GM13976 (cell line): ENCODE measurements at regions not wholly inside any gene's neighbourhood (a gene's known extent, or its start where the extent isn't known, plus 50 kb on each side); places are given as distances from the start of the nearest gene placed in this dataset.
"Not testable (repeated sequence)": the region's sequence is repeated elsewhere in the genome, so short reads cannot be mapped to it uniquely, and the experiment has no call there.

Source experiments
- DNase-seq: peaks from one replicate; pipeline ENCODE4 v3.0.0; 2012; ENCODE audit warnings: low spot score
- in situ Hi-C: fragments of 300-500 bp; cut with MboI; formaldehyde crosslinking; loops from one replicate; pipeline ENCODE4 v1.12.0; 2022; ENCODE audit warnings: low sequenced_read_pairs, mixed read lengths, inconsistent platforms; ENCODE audit not compliant: unreplicated experiment
- TF ChIP-seq, protein P1 (sequence below): IDR thresholded peaks from 2 replicates; pipeline ENCODE4 v1.5.1; 2012; ENCODE audit warnings: borderline replicate concordance, mild to moderate bottlenecking; ENCODE audit not compliant: insufficient read depth; ENCODE audit errors: extremely low read depth, missing control alignments, control extremely low read depth

DNA sequence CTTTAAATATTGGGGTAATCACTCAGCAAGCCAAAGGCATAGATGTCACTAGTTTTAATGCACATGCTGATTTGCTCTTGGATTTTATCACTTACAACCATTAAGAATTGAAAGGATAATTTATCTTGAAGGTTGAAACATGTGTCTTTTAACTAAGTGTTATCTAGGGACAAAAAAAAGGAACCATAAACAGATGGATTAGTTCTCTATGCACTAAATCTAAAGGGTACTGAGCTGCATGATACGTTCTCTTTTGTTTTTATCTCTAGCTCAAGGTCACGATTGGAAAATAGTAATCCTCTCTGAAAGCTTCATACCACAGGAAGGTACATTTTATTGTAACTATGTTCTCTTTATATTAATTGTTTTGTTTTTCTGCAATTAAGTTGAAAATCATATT is 1426.6 kb downstream of the GRIK2 start:
- in situ Hi-C loops: no loop called here
- no peak for DNase-seq
- TF ChIP-seq, protein P1, sequence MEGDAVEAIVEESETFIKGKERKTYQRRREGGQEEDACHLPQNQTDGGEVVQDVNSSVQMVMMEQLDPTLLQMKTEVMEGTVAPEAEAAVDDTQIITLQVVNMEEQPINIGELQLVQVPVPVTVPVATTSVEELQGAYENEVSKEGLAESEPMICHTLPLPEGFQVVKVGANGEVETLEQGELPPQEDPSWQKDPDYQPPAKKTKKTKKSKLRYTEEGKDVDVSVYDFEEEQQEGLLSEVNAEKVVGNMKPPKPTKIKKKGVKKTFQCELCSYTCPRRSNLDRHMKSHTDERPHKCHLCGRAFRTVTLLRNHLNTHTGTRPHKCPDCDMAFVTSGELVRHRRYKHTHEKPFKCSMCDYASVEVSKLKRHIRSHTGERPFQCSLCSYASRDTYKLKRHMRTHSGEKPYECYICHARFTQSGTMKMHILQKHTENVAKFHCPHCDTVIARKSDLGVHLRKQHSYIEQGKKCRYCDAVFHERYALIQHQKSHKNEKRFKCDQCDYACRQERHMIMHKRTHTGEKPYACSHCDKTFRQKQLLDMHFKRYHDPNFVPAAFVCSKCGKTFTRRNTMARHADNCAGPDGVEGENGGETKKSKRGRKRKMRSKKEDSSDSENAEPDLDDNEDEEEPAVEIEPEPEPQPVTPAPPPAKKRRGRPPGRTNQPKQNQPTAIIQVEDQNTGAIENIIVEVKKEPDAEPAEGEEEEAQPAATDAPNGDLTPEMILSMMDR: no peak

DNA sequence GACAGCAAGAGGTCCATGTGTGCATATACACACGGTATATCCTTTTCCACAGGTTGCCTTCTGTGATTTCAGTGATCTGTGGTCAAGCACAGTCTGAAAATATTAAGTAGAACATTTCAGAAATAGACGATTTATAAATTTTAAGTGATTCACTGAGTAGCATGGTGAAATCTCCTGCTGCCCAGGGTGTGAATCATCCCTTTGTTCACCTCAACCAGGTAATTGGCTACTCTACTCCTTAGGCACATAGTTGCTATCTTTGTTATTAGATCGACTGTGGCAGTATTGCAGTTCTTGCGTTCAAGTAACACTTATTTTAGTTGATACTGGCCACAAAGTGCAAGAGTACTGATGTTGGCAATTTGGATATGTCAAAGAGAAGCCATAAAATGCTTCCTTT is 1421.7 kb downstream of the GRIK2 start:
- no peak for DNase-seq
- in situ Hi-C loops: no loop called here
- TF ChIP-seq, protein P1: no peak

DNA sequence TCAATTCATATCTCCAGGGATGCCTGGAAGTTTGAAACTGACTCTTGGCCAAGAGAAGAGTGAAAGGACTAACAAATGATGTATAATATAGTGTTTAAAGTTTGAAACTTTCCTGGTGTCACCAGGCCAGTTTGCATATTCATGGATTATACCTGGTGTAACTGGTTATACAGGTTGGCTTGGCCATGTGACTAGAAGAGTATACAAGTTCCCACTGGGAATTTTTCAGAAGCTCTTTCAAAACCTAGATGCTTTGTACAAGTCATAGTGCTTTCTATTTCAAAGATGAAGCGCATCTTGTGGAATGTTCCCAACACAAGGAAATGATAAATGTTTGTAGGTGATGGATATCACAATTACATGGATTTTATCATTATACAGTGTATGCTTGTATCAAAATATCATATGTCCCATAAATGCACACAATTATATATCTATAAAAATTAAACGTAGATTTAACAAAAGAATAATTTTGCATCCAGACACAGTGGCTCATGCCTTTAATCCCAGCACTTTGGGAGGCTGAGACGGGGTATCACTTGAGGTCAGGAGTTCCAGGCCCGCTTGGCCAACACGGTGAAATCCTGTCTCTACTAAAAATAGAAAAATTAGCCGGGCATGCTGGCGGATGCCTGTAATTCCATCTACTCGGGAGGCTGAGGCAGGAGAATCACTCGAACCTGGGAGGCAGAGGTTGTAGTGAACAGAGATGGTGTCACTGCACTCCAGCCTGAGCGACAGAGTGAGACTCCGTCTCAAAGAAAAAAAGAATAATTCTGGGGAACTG is 1420.2 kb downstream of the GRIK2 start:
- DNase-seq: no peak
- TF ChIP-seq, protein P1: no peak
- in situ Hi-C loops: no loop called here

DNA sequence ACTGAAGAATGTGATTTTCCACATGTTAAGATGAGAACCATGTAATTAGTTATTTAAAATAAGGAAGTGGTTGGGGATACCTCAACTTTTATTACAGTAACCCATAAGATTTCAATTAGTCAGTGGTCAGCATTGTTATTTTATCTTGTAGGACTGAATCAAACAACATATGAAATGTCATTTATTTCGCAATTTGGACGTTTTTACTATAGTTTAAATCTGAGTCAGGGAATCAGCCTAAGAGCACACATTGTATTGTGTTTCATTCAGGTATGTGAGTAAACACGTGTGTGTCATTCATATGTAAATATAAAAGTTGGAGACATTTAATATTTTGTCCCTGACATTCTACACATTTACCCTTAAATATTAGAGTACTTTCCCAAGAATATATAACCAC is 1418.7 kb downstream of the GRIK2 start:
- TF ChIP-seq, protein P1: no peak
- in situ Hi-C loops: no loop called here
- DNase-seq: no peak

DNA sequence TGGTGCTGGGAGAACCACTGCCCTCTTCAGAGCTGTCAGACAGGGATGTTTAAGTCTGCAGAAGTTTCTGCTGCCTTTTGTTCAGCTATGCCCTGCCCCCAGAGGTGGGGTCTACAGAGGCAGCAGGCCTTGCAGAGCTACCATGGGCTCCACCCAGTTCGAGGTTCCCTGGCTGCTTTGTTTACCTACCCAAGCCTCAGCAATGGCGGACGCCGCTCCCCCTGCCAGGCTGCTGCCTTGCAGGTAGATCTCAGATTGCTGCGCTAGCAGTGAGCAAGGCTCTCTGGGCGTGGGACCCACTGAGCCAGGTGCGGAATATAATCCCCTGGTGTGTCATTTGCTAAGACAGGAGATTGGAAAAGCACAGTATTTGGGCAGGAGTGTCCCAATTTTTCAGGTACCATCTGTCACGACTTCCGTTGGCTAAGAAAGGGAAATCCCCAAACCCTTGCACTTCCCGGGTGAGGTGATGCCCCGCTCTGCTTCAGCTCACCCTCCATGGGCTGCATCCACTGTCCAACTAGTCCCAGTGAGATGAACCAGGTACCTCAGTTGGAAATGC is 1415.5 kb downstream of the GRIK2 start:
- DNase-seq, in situ Hi-C loops: not testable (repeated sequence)

DNA sequence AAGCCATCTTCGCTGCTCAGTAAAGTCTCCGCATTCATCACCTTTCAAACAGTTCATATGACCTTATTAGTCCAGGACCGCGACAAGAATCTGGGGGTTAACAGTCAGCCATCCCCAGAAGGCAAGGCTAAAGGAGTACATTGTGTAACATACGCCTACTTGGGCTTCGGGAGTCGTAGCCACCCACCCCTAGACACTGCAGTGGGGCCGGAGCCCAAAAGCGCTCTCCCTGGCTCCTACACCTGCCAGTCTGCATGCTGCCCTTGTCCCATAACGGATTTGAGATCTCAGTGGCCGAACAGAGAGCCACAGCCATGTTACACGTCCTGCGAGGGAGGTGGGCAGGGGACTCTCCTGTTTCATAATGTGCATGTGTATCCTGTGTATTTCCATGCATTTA is 1405.5 kb downstream of the GRIK2 start:
- TF ChIP-seq, protein P1: no peak
- in situ Hi-C loops: no loop called here
- DNase-seq: no peak

DNA sequence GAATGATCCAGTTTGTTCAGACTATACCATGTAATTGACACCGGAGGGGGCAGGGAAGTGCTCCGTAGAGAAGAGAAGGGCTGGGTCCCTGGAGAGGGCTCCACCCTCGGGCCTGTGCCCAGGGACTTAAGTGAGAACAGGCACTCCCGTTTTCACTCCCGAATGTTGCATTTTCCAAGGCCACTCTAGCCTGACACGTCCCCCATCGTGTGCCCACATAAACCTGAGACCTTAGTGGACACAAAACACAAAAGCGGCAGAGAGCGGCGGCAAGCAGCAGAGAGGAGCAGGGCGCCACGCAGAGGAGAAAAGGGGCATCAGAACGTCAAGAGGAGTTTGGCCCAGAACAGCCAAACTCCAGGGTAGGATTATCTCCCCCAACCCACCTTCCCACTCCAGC is 1405.1 kb downstream of the GRIK2 start:
- DNase-seq: no peak
- in situ Hi-C loops: no loop called here
- TF ChIP-seq, protein P1: no peak
